SK-N-MC (cell line): ENCODE measurements at regions not wholly inside any gene's neighbourhood (a gene's known extent, or its start where the extent isn't known, plus 50 kb on each side); places are given as distances from the start of the nearest gene placed in this dataset.

ENCODE experiments used
- EZH2 ChIP-seq: fragments of 200-600 bp; sonication (generic); IDR thresholded peaks from one replicate; pipeline ENCODE4 v1.6.1; 2017; ENCODE audit warnings: antibody characterized with exemption
- FOXP2 ChIP-seq: optimal IDR thresholded peaks from 2 replicates; pipeline ENCODE3; 2011; ENCODE audit warnings: mild to moderate bottlenecking, moderate library complexity; ENCODE audit not compliant: insufficient read depth; ENCODE audit errors: extremely low read length, control extremely low read depth
- POLR2AphosphoS5 ChIP-seq: IDR thresholded peaks from 2 replicates; pipeline ENCODE4 v1.6.1; 2012; ENCODE audit warnings: mild to moderate bottlenecking, low read depth, low read length, borderline replicate concordance

DNA sequence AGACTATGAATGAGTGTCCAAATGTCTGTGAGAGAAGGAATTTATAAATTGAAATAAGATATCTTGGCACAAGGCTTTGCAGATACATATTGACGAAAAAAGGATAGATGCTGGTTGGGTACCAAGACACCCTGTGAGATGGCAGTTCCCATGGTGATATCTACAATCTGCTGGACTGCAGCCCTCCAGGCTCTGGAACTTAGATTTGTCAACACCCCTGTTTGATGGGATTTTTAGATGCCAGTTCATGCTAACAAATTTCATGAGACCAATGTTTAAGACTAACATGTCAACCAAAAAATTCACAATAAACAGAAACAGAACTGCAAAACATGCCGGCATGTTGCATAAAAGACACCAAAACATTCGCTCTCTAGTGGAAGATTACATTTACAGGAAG, 400.3 kb upstream of the CNTNAP5 start:
- TF ChIP-seq FOXP2 (no peak), EZH2 (no peak), POLR2AphosphoS5 (no peak)
